ENCODE measurements at regions not wholly inside any gene's neighbourhood (a gene's known extent, or its start where the extent isn't known, plus 50 kb on each side); places are given as distances from the start of the nearest gene placed in this dataset.

DNA sequence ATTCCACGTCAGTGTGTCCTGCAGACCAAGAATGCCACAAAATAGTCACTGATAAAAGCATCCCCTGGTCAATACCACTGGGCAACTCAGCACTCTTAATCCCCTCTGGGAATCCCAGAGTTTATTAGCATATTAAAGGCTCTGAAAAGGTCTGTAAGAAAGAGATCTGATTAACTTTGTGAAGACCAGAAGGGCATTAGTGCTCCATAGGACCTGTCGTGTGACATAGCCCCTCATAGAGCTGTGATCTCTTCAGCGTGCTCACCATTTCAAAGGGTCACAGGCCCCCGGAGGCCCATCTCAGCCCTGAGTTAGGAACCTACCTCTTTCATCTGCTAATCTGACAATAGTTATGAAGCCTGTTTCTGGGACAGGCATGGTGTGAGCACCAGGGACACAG, 299.2 kb downstream of the MN1 start:
- no peak for DNase-seq (ENCODE audit: low spot score in 2 of 2, unreplicated experiment in 2 of 2)
- TF ChIP-seq, protein P1, sequence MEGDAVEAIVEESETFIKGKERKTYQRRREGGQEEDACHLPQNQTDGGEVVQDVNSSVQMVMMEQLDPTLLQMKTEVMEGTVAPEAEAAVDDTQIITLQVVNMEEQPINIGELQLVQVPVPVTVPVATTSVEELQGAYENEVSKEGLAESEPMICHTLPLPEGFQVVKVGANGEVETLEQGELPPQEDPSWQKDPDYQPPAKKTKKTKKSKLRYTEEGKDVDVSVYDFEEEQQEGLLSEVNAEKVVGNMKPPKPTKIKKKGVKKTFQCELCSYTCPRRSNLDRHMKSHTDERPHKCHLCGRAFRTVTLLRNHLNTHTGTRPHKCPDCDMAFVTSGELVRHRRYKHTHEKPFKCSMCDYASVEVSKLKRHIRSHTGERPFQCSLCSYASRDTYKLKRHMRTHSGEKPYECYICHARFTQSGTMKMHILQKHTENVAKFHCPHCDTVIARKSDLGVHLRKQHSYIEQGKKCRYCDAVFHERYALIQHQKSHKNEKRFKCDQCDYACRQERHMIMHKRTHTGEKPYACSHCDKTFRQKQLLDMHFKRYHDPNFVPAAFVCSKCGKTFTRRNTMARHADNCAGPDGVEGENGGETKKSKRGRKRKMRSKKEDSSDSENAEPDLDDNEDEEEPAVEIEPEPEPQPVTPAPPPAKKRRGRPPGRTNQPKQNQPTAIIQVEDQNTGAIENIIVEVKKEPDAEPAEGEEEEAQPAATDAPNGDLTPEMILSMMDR (IDR thresholded peaks at IDR 0.05; ENCODE audit: unreplicated experiment) = no peak
- peaks cover 4% of the 10 kb centered on the region for H3K27me3 Mint-ChIP-seq (ENCODE audit: low read depth)
- peaks cover 5% of the 10 kb centered on the region for H3K4me1 Mint-ChIP-seq
- H3K36me3 Mint-ChIP-seq = no peaks in the 10 kb centered on the region
- peaks cover 4% of the 10 kb centered on the region for H3K9me3 Mint-ChIP-seq
- no peak overlapping the region for H3K4me3 Mint-ChIP-seq
- H3K27ac Mint-ChIP-seq = no peak overlapping the region

DNA sequence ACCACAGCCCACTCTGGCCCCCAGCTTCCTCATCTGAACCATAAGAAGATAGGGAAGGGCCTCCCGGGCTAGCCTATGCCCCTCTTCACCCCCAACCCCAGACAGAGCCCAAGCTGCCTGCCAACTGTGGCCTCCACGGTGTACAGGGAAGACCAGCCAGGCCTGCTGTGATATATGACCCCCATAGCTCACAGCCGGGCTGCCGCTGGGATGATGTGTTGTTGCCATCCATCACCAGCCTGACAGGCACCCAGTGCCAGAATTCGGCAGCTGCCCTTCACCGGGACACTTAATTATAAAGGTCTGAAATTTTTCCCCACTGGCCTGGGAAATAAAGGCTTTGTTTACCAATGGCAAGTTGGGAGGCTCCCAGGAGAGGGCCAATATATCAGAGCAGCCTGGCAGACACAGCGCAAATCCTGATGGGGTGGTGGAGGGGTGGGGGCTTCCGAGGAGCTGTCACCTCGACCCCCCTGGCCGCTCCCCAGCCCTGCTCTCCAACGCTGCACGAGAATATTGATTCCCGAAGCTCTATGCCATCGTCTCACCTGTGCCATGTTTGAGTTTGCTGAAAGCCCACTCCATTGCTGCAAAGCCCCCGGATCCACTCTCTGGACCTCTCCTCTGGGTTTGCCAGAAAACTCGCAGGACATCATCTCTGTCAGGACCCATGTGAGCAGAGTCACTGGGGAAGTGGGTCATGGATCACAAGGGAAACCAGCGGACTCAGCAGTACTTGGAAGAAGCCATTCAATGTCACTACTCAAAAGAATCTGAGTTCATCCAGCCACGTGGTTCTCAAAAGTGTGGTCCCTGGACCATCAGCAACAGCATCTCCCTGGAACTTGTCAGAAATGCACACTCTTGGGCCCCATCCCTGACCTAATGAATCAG, 296.9 kb downstream of the MN1 start:
- Mint-ChIP-seq H3K4me3 (no peak overlapping the region), H3K4me1 (peaks cover 7% of the 10 kb centered on the region), H3K36me3 (no peaks in the 10 kb centered on the region), H3K27me3 (ENCODE audit: low read depth) (peaks cover 13% of the 10 kb centered on the region), H3K27ac (no peak overlapping the region), H3K9me3 (peaks cover 4% of the 10 kb centered on the region)
- no peak for DNase-seq (ENCODE audit: low spot score in 2 of 2, unreplicated experiment in 2 of 2)
- TF ChIP-seq, protein P1 (IDR thresholded peaks at IDR 0.05; ENCODE audit: unreplicated experiment) = no peak

DNA sequence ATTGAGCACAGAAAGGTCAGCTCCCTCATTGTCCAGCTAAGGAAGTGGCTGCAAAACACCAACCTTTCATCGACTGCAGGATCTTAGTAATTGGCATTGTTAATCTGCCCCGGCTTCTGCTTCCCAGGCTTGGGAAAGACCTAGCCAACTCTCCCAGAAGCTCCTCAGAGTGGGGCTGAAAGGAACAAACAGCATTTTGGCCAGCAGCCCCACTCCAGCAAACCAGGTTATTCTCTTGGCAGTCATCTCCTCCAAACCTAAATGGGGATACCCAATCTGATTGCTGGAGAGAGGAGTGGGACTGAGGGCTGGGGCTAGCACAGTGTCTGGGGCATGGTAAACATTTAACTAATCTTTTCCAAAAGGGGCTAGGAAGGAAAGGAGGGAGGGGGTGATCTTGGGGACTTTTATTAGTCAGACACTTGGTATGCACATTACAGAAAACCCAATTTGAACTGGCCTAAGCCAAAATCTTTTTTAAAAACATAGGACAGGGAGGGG, 294.4 kb downstream of the MN1 start:
- H3K27ac Mint-ChIP-seq = no peak overlapping the region
- H3K36me3 Mint-ChIP-seq = no peaks in the 10 kb centered on the region
- peaks cover 4% of the 10 kb centered on the region for H3K9me3 Mint-ChIP-seq
- no peak overlapping the region for H3K4me3 Mint-ChIP-seq
- H3K27me3 Mint-ChIP-seq (ENCODE audit: low read depth) = peaks cover 28% of the 10 kb centered on the region
- no peak for DNase-seq (ENCODE audit: low spot score in 2 of 2, unreplicated experiment in 2 of 2)
- peaks cover 18% of the 10 kb centered on the region for H3K4me1 Mint-ChIP-seq
- TF ChIP-seq, protein P1 (IDR thresholded peaks at IDR 0.05; ENCODE audit: unreplicated experiment) = no peak

DNA sequence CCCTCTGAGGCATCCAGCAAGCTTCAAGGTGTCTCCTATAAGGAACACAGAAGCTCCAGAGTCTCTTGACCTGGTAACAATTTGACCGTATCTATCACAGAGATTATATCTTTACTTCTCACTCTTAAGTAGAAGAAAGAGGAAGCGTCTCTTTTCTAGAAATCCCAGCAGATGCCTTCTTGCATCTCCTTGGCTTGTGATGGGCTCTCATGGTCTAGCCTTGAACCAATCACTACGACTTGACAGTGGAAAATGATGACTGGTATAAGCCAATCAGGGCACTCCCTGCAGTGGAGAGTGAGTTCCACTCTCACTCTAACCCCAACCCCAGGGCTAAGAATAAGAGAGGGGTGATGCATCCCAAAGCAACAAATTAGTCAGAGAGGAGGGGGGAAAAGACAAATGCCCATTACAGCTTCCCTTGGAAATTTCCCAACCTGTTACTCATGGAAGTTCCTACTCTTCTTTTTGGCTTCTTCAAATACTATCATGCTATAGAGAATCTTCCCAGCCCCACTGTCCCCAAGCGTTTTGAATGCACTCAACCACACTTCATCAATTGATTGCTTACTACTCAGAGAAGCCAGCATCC, 293.5 kb downstream of the MN1 start:
- Mint-ChIP-seq H3K4me3 (no peak overlapping the region), H3K27ac (no peak overlapping the region), H3K36me3 (no peaks in the 10 kb centered on the region), H3K9me3 (peaks cover 4% of the 10 kb centered on the region), H3K27me3 (ENCODE audit: low read depth) (peaks cover 28% of the 10 kb centered on the region), H3K4me1 (peaks cover 24% of the 10 kb centered on the region)
- DNase-seq (ENCODE audit: low spot score in 2 of 2, unreplicated experiment in 2 of 2) = no peak
- TF ChIP-seq, protein P1 (IDR thresholded peaks at IDR 0.05; ENCODE audit: unreplicated experiment) = no peak

DNA sequence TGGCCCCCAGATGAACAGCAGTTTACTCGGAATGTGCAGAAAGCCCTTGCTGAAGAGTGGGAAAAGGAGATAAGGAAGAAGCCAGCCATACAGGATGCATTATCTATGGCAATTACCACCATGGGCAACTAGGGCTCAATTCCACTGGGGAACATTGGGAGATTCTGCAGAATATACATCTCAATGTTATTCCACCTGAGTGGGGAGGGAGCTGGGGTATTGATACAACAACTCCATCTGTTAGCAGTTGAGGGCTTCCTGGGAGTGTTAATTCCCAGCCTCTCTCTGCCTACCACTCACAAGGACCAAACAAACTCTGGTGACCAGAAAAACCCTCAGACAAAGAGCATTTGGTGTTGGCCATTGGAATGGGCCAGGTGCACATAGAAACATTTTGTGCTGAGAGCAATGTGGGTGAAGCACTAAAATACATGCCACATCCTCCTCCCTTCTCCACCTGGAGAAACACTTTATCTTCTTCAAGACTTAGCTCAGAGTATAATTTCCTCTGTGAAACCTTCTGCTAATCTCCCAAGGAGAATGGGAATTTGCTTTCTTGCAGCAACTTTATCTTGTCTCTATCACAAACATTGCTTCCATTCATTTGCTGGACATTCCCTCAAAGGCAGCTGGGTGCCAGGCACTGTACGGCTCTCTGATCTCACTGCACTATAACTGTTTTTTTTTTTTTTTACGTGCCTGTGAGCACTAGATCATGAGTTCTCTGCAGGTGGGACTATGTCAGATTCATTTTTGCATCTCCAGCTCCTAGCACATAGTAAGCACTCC, 292.2 kb downstream of the MN1 start:
- no peak overlapping the region for H3K27ac Mint-ChIP-seq
- H3K4me1 Mint-ChIP-seq = peaks cover 26% of the 10 kb centered on the region
- TF ChIP-seq, protein P1 (IDR thresholded peaks at IDR 0.05; ENCODE audit: unreplicated experiment) = no peak

More for the DNA sequence above, 292.2 kb downstream of the MN1 start:
- H3K4me3 Mint-ChIP-seq = no peak overlapping the region
- no peaks in the 10 kb centered on the region for H3K36me3 Mint-ChIP-seq
- no peak for DNase-seq (ENCODE audit: low spot score in 2 of 2, unreplicated experiment in 2 of 2)
- peaks cover 28% of the 10 kb centered on the region for H3K27me3 Mint-ChIP-seq (ENCODE audit: low read depth)
- H3K9me3 Mint-ChIP-seq = no peaks in the 10 kb centered on the region
